Esophagus muscularis mucosa (tissue), 3 donors: ENCODE measurements at regions not wholly inside any gene's neighbourhood (a gene's known extent, or its start where the extent isn't known, plus 50 kb on each side); places are given as distances from the start of the nearest gene placed in this dataset.

Experiments used
- POLR2A ChIP-seq: fragments of 450-650 bp; IDR thresholded peaks from one replicate; pipeline ENCODE4 v1.6.1; 2017; ENCODE audit warnings: antibody characterized with exemption, moderate library complexity, mild to moderate bottlenecking, low read depth
- TF ChIP-seq, protein P1 (sequence below), 3 experiments: fragments of 200-600 bp in 2 of 3; fragments of 450-650 bp in 1 of 3; sonication (generic) in 2 of 3; IDR thresholded peaks; one replicate each; pipeline ENCODE4 v1.5.1; 2017 to 2019; ENCODE audit warnings: antibody characterized with exemption in 3 of 3, mild to moderate bottlenecking in 2 of 3, moderate library complexity in 1 of 3

DNA sequence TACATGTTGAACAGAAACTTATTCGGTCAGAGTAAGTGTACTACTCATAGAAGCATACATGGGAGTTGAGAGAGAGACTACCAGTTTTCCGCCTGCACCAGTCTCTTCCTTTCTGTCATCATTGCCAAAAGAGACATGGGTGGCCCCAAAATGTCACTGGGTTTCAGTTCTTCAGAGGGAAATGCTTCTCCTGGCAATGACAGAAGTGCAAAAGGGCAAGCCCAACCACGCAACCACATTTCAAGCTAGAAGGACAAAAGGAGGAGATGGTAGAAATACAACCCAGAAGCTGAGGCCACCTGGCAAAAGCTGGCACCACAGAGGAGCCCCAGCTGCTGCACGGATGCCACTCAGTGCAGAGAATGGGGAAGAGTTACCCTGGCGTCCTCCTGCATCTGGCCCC is 320.1 kb downstream of the BCOR start:
- TF ChIP-seq, protein P1, sequence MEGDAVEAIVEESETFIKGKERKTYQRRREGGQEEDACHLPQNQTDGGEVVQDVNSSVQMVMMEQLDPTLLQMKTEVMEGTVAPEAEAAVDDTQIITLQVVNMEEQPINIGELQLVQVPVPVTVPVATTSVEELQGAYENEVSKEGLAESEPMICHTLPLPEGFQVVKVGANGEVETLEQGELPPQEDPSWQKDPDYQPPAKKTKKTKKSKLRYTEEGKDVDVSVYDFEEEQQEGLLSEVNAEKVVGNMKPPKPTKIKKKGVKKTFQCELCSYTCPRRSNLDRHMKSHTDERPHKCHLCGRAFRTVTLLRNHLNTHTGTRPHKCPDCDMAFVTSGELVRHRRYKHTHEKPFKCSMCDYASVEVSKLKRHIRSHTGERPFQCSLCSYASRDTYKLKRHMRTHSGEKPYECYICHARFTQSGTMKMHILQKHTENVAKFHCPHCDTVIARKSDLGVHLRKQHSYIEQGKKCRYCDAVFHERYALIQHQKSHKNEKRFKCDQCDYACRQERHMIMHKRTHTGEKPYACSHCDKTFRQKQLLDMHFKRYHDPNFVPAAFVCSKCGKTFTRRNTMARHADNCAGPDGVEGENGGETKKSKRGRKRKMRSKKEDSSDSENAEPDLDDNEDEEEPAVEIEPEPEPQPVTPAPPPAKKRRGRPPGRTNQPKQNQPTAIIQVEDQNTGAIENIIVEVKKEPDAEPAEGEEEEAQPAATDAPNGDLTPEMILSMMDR (IDR thresholded peaks at IDR 0.05) = no peak
- TF ChIP-seq POLR2A = no peak
